Liver (tissue), 8 donors: ENCODE measurements at regions not wholly inside any gene's neighbourhood (a gene's known extent, or its start where the extent isn't known, plus 50 kb on each side); places are given as distances from the start of the nearest gene placed in this dataset.

Source experiments
- DNase-seq: peaks from one replicate; pipeline ENCODE4 v3.0.0-alpha.2; 2017; ENCODE audit warnings: low spot score
- H3K27ac ChIP-seq, 2 donors: one replicate each; pipeline ENCODE4 v1.7.0; 2013; ENCODE audit warnings: inconsistent platforms in 2 of 2, low read length in 2 of 2, control low read depth in 1 of 2, low read depth in 1 of 2, mild to moderate bottlenecking in 1 of 2
- H3K27me3 ChIP-seq, 4 donors: one replicate each; pipeline versions ENCODE4 v1.6.1 to v1.7.0; 2013; ENCODE audit warnings: low read length in 3 of 4, inconsistent platforms in 1 of 4, mild to moderate bottlenecking in 1 of 4, moderate library complexity in 1 of 4; ENCODE audit not compliant: control insufficient read depth in 4 of 4, insufficient read depth in 4 of 4
- H3K36me3 ChIP-seq, 4 donors: one replicate each; pipeline versions ENCODE4 v1.6.1 to v1.7.0; 2013; ENCODE audit warnings: low read length in 3 of 4, mild to moderate bottlenecking in 3 of 4, low read depth in 1 of 4, moderate library complexity in 1 of 4; ENCODE audit not compliant: control insufficient read depth in 4 of 4, insufficient read depth in 3 of 4
- H3K4me1 ChIP-seq, 4 donors: one replicate each; pipeline versions ENCODE4 v1.6.1 to v1.7.0; 2013; ENCODE audit warnings: low read length in 3 of 4, mild to moderate bottlenecking in 3 of 4, moderate library complexity in 1 of 4; ENCODE audit not compliant: control insufficient read depth in 4 of 4, insufficient read depth in 4 of 4
- H3K4me3 ChIP-seq, 3 donors: one replicate each; pipeline versions ENCODE4 v1.6.1 to v1.7.0; 2013; ENCODE audit warnings: low read length in 3 of 3, control low read depth in 1 of 3, low read depth in 1 of 3, mild to moderate bottlenecking in 1 of 3
- H3K9ac ChIP-seq, 2 donors: one replicate each; pipeline ENCODE4 v1.7.0; 2013; ENCODE audit warnings: low read length in 2 of 2, mild to moderate bottlenecking in 2 of 2, moderate library complexity in 2 of 2, control low read depth in 1 of 2, low read depth in 1 of 2
- H3K9me3 ChIP-seq, 4 donors: one replicate each; pipeline versions ENCODE4 v1.6.1 to v1.7.0; 2013; ENCODE audit warnings: low read length in 3 of 4; ENCODE audit not compliant: control insufficient read depth in 4 of 4
- FOXA1 ChIP-seq: IDR thresholded peaks from 2 replicates; pipeline ENCODE4 v1.6.1; 2016; ENCODE audit warnings: antibody characterized with exemption
- FOXA2 ChIP-seq: IDR thresholded peaks from 2 replicates; pipeline ENCODE4 v1.6.1; 2016; ENCODE audit warnings: antibody characterized with exemption
- GABPA ChIP-seq, 2 donors: IDR thresholded peaks in 1 of 2; conservative IDR thresholded peaks in 1 of 2; 2 replicates each; pipeline ENCODE4 v1.6.1; 2016; ENCODE audit warnings: antibody characterized with exemption in 2 of 2, mild to moderate bottlenecking in 1 of 2, moderate library complexity in 1 of 2
- HNF4A ChIP-seq, 2 donors: conservative IDR thresholded peaks; 2 replicates each; pipeline ENCODE4 v1.6.1; 2016; ENCODE audit warnings: antibody characterized with exemption in 2 of 2, mild to moderate bottlenecking in 2 of 2
- HNF4G ChIP-seq: IDR thresholded peaks from 2 replicates; pipeline ENCODE4 v1.6.1; 2016; ENCODE audit warnings: antibody characterized with exemption
- NR2F2 ChIP-seq: IDR thresholded peaks from 2 replicates; pipeline ENCODE4 v1.6.1; 2016; ENCODE audit warnings: antibody characterized with exemption
- RXRA ChIP-seq, 2 donors: IDR thresholded peaks; 2 replicates each; pipeline ENCODE4 v1.6.1; 2017 to 2018; ENCODE audit warnings: antibody characterized with exemption in 2 of 2, mild to moderate bottlenecking in 1 of 2
- SP1 ChIP-seq: IDR thresholded peaks from 2 replicates; pipeline ENCODE4 v1.6.1; 2018; ENCODE audit warnings: antibody characterized with exemption, mild to moderate bottlenecking
- TAF1 ChIP-seq: conservative IDR thresholded peaks from 2 replicates; pipeline ENCODE4 v1.6.1; 2016; ENCODE audit warnings: antibody characterized with exemption, mild to moderate bottlenecking
- YY1 ChIP-seq: IDR thresholded peaks from 2 replicates; pipeline ENCODE4 v1.6.1; 2016; ENCODE audit warnings: antibody characterized with exemption, mild to moderate bottlenecking
- WGBS: extraction: QIAGEN DNeasy Blood & Tissue Kit; methylation state at CpG from one replicate; pipeline ENCODE4 v1.1.7; 2013; 5-methylcytosine and 5-hydroxymethylcytosine counted together
- TF ChIP-seq, protein P1 (sequence below): IDR thresholded peaks from 2 replicates; pipeline ENCODE4 v1.6.1; 2016; ENCODE audit warnings: antibody characterized with exemption
- TF ChIP-seq, protein P2 (sequence below): IDR thresholded peaks from 2 replicates; pipeline ENCODE4 v1.6.1; 2016; ENCODE audit warnings: antibody characterized with exemption
- TF ChIP-seq, protein P3 (sequence below): fragments of 150-350 bp; IDR thresholded peaks from 2 replicates; pipeline ENCODE4 v1.5.1; 2017; ENCODE audit warnings: improper control_type of control experiment, low read depth, low read length; ENCODE audit not compliant: missing input control
- donor health status: healthy.
- donor health status: healthy.
- donor health status: healthy.
- donor health status: healthy.
- donor health status: healthy.

DNA sequence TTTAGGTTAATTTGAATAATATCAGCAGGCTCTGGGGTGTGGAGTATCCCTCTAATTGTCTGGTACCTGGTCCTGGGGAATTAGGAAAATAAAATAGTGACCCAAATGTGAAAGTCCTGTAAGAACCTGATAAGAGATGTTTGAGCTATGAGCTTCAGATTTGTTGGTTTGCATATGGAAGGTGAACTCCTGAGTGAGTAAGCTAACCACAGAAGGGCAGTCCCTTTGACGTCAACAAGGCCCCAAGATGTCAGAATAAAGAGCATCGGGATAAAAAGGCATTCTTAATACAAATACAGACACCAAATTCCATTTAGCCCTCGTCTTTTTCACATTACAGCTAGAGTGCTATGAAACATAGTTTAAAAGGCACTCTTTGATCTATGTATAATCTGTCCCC, 1366.3 kb upstream of the TMEFF2 start:
- WGBS, result 91% methylated on average over 3 of the region's 3 CpGs
- no peak overlapping the region for H3K9ac ChIP-seq
- H3K27me3 ChIP-seq, result no peaks in the 10 kb centered on the region
- DNase-seq, result no peak
- H3K4me1 ChIP-seq, result no peaks in the 10 kb centered on the region
- no peak for TF ChIP-seq NR2F2
- TF ChIP-seq, protein P1, sequence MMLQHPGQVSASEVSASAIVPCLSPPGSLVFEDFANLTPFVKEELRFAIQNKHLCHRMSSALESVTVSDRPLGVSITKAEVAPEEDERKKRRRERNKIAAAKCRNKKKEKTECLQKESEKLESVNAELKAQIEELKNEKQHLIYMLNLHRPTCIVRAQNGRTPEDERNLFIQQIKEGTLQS, result no peak
- TF ChIP-seq, protein P2, sequence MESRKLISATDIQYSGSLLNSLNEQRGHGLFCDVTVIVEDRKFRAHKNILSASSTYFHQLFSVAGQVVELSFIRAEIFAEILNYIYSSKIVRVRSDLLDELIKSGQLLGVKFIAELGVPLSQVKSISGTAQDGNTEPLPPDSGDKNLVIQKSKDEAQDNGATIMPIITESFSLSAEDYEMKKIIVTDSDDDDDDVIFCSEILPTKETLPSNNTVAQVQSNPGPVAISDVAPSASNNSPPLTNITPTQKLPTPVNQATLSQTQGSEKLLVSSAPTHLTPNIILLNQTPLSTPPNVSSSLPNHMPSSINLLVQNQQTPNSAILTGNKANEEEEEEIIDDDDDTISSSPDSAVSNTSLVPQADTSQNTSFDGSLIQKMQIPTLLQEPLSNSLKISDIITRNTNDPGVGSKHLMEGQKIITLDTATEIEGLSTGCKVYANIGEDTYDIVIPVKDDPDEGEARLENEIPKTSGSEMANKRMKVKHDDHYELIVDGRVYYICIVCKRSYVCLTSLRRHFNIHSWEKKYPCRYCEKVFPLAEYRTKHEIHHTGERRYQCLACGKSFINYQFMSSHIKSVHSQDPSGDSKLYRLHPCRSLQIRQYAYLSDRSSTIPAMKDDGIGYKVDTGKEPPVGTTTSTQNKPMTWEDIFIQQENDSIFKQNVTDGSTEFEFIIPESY, result no peak
- no peak for TF ChIP-seq YY1
- TF ChIP-seq RXRA (IDR thresholded peaks at IDR 0.05), result no peak
- no peak for TF ChIP-seq HNF4A (conservative IDR thresholded peaks at IDR 0.05)
- no peak for TF ChIP-seq HNF4G
- no peak for TF ChIP-seq GABPA (IDR thresholded peaks at IDR 0.05 in 1 of 2, conservative IDR thresholded peaks at IDR 0.05 in 1 of 2)
- no peak for TF ChIP-seq TAF1
- TF ChIP-seq FOXA2, result no peak
- no peaks in the 10 kb centered on the region for H3K9me3 ChIP-seq
- H3K36me3 ChIP-seq, result no peaks in the 10 kb centered on the region
- H3K27ac ChIP-seq, result no peak overlapping the region
- H3K4me3 ChIP-seq, result no peak overlapping the region

DNA sequence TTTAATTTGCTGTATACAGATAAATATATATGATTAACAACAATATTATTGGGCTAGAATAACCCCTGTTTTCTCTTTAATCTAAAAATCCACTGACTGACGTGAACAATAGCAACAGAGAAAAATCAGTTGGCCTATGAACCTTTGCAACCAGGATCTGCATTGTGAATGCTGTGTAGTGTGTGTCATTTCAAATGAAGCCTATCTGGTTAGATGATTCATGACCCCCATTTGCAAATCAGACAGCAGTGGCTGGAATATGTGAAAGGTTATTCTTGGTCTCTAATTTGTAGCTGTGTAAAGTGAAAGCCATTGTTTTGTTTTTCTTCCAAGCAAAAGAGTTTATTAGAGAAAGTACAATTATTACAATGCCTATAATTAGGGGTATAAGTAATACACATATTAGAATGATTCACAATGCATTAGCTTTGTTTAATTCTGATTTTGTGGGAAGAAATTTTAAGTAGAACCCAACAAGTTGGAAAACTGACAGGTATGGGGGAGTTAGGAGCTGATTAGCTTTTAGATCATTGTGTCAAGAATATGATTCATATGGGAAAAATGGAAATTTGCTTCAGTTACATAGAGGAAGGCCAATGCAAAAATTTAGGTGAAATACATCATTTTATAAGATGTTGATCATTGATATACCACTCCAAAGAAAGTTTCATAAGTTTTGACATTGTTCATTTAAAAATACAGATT, 1362.2 kb upstream of the TMEFF2 start:
- Histone ChIP-seq H3K9ac (no peak overlapping the region), H3K9me3 (no peaks in the 10 kb centered on the region), H3K4me1 (no peaks in the 10 kb centered on the region), H3K36me3 (no peaks in the 10 kb centered on the region), H3K27me3 (no peaks in the 10 kb centered on the region), H3K27ac (no peak overlapping the region), H3K4me3 (no peak overlapping the region)
- TF ChIP-seq SP1, result no peak
- TF ChIP-seq, protein P3, sequence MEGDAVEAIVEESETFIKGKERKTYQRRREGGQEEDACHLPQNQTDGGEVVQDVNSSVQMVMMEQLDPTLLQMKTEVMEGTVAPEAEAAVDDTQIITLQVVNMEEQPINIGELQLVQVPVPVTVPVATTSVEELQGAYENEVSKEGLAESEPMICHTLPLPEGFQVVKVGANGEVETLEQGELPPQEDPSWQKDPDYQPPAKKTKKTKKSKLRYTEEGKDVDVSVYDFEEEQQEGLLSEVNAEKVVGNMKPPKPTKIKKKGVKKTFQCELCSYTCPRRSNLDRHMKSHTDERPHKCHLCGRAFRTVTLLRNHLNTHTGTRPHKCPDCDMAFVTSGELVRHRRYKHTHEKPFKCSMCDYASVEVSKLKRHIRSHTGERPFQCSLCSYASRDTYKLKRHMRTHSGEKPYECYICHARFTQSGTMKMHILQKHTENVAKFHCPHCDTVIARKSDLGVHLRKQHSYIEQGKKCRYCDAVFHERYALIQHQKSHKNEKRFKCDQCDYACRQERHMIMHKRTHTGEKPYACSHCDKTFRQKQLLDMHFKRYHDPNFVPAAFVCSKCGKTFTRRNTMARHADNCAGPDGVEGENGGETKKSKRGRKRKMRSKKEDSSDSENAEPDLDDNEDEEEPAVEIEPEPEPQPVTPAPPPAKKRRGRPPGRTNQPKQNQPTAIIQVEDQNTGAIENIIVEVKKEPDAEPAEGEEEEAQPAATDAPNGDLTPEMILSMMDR, result no peak
- TF ChIP-seq FOXA2, result no peak
- TF ChIP-seq HNF4A (conservative IDR thresholded peaks at IDR 0.05), result no peak
- TF ChIP-seq FOXA1, result no peak
- TF ChIP-seq YY1, result no peak
- TF ChIP-seq NR2F2, result no peak
- TF ChIP-seq HNF4G, result no peak
- TF ChIP-seq, protein P2, result no peak
- no peak for TF ChIP-seq RXRA (IDR thresholded peaks at IDR 0.05)
- WGBS, result 78% methylated on average over 1 of the region's 1 CpG
- no peak for DNase-seq
